VCaP (cell line): ENCODE measurements at regions not wholly inside any gene's neighbourhood (a gene's known extent, or its start where the extent isn't known, plus 50 kb on each side); places are given as distances from the start of the nearest gene placed in this dataset.

Experiments used
- H3K27ac ChIP-seq: fragments of 450-650 bp; 2 replicates; pipeline ENCODE4 v1.5.1; 2017
- TF ChIP-seq, protein P1 (sequence below): fragments of 450-650 bp; conservative IDR thresholded peaks from 2 replicates; pipeline ENCODE4 v1.5.1; 2017; ENCODE audit warnings: mild to moderate bottlenecking, moderate library complexity

DNA sequence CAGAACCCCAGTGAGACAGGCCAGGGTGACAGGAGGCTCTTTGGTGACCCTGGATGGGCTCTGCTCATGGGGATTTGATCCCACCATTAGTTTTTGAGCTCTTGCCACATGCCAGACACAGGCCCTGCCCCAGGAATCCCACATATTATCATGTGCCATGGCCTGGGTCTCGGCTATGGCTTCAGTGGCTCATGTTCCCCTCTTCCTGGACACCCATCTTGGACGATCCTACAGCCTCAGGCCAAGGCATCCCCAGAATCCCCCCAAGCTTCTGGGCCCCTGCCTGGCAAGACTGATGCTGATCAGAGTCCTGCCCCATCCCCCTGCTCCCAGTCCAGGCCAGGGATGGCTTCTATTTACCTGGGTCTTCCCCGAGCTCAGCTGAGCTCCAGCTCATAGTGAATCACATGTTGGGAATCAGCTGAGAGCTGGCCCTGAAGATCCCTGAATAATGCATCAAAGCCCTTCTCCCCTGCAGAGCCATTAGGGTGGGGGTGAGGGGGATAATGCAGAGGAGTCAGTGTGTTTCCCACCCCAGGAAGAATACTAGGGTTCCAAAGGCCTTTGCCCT is 50.9 kb upstream of the CHRNB4 start:
- no peak overlapping the region for H3K27ac ChIP-seq
- TF ChIP-seq, protein P1, sequence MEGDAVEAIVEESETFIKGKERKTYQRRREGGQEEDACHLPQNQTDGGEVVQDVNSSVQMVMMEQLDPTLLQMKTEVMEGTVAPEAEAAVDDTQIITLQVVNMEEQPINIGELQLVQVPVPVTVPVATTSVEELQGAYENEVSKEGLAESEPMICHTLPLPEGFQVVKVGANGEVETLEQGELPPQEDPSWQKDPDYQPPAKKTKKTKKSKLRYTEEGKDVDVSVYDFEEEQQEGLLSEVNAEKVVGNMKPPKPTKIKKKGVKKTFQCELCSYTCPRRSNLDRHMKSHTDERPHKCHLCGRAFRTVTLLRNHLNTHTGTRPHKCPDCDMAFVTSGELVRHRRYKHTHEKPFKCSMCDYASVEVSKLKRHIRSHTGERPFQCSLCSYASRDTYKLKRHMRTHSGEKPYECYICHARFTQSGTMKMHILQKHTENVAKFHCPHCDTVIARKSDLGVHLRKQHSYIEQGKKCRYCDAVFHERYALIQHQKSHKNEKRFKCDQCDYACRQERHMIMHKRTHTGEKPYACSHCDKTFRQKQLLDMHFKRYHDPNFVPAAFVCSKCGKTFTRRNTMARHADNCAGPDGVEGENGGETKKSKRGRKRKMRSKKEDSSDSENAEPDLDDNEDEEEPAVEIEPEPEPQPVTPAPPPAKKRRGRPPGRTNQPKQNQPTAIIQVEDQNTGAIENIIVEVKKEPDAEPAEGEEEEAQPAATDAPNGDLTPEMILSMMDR: no peak

DNA sequence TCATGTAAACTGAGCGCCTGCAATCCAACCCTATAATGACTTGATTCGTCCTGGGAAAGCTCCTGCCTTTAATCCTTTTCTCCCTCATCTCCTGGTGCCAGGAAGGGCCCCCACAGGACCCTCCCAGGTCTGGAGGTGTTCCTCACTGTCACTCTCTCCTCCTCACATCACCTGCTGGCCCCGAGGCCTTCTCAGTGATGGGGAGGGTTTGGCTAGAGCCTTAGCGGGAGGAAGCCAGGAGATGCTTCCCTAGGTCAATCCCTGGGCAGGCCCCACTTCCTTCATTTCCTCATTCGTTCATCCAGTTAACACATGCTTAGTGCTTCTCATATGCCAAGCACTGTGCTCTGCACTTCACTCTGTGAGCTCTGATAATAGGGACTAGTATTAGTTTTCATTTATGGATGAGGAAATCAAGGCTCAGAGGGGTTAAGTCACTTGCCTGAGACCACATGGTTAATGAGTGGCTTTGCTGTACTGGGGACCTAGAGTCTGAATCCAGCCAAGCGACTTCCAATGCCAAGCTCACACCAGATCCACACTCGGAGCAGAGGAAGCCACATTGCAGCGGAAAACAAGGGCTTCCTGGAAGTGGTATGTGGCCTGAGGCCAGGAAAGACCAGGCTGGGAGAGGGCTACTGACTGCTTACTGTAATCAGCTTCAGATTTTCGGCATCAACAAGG is 50.3 kb upstream of the CHRNB4 start:
- TF ChIP-seq, protein P1: no peak
- H3K27ac ChIP-seq: no peak overlapping the region
